IMR-90 (cell line): ENCODE measurements at regions not wholly inside any gene's neighbourhood (a gene's known extent, or its start where the extent isn't known, plus 50 kb on each side); places are given as distances from the start of the nearest gene placed in this dataset.

Experiments
- BHLHE40 ChIP-seq: fragments of 150-350 bp; IDR thresholded peaks from 2 replicates; pipeline ENCODE4 v1.6.1; 2016; ENCODE audit warnings: mild to moderate bottlenecking, low read depth, low read length
- CEBPB ChIP-seq: IDR thresholded peaks from 2 replicates; pipeline ENCODE4 v1.6.1; 2012; ENCODE audit warnings: low read depth, low read length, improper control_type of control experiment
- CTCF ChIP-seq: conservative IDR thresholded peaks from 2 replicates; pipeline ENCODE4 v1.5.1; 2012; ENCODE audit warnings: mild to moderate bottlenecking, low read depth, low read length, improper control_type of control experiment
- POLR2A ChIP-seq: IDR thresholded peaks from 2 replicates; pipeline ENCODE4 v1.6.1; 2012; ENCODE audit warnings: mild to moderate bottlenecking, low read depth, low read length
- RCOR1 ChIP-seq: IDR thresholded peaks from 2 replicates; pipeline ENCODE4 v1.6.1; 2012; ENCODE audit warnings: mild to moderate bottlenecking, low read length, improper control_type of control experiment; ENCODE audit not compliant: insufficient replicate concordance
- TF ChIP-seq, protein P1 (sequence below): fragments of 150-350 bp; IDR thresholded peaks from 2 replicates; pipeline ENCODE4 v1.6.1; 2016; ENCODE audit warnings: low read depth, mild to moderate bottlenecking, low read length, moderate library complexity, borderline replicate concordance

GRCh38 chr14:34098985-34099349 is 148.1 kb upstream of the EGLN3 start:
- TF ChIP-seq CTCF (no peak), CEBPB (no peak), POLR2A (no peak), RCOR1 (no peak), BHLHE40 (no peak)
- TF ChIP-seq, protein P1, sequence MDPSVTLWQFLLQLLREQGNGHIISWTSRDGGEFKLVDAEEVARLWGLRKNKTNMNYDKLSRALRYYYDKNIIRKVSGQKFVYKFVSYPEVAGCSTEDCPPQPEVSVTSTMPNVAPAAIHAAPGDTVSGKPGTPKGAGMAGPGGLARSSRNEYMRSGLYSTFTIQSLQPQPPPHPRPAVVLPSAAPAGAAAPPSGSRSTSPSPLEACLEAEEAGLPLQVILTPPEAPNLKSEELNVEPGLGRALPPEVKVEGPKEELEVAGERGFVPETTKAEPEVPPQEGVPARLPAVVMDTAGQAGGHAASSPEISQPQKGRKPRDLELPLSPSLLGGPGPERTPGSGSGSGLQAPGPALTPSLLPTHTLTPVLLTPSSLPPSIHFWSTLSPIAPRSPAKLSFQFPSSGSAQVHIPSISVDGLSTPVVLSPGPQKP = no peak
